AG04449 (cell line): ENCODE measurements at regions not wholly inside any gene's neighbourhood (a gene's known extent, or its start where the extent isn't known, plus 50 kb on each side); places are given as distances from the start of the nearest gene placed in this dataset.

Source experiments
- CTCF ChIA-PET: fragments of 350-600 bp; formaldehyde crosslinking; extraction: SDS; loops from one replicate; lab custom pipeline; 2021; ENCODE audit warnings: antibody characterized with exemption; lab: Yijun Ruan, JAX
- POLR2A ChIA-PET: fragments of 400-600, 350-600 bp; formaldehyde crosslinking; extraction: SDS; loops from one replicate; lab custom pipeline; 2020; ENCODE audit warnings: antibody characterized with exemption, inconsistent platforms; lab: Yijun Ruan, JAX
- DNase-seq: peaks from one replicate; pipeline ENCODE4 v3.0.0-alpha.2; 2010; ENCODE audit warnings: low read depth, low spot score
- H3K4me3 ChIP-seq: 2 replicates; pipeline ENCODE4 v1.5.1; 2011; ENCODE audit warnings: low read depth, mild to moderate bottlenecking, control low read depth, low read length
- CTCF ChIP-seq: IDR thresholded peaks from one replicate; pipeline ENCODE4 v1.5.1; 2011; ENCODE audit warnings: mild to moderate bottlenecking, moderate library complexity, low read length, control low read depth, inconsistent platforms; ENCODE audit not compliant: insufficient read depth; ENCODE audit errors: missing control alignments

GRCh38 chr10:44198096-44198779, 186.7 kb downstream of the CXCL12 start:
- POLR2A ChIA-PET, result interaction anchor here (0.6 kb wide), 1 partner anchor 146 kb away, joined by 3 read pairs; no protein-coding TSS in a partner anchor
- DNase-seq, result no peak
- TF ChIP-seq CTCF, result no peak
- CTCF ChIA-PET, result interaction anchor here (1.0 kb wide), 1 partner anchor 112 kb away, joined by 3 read pairs; no protein-coding TSS in a partner anchor
- no peak overlapping the region for H3K4me3 ChIP-seq

- CTCF ChIA-PET, result no interaction called here
- TF ChIP-seq CTCF, result no peak
- DNase-seq, result no peak
- H3K4me3 ChIP-seq, result no peak overlapping the region
- POLR2A ChIA-PET, result interaction anchor here (0.6 kb wide), 1 partner anchor 146 kb away, joined by 3 read pairs; no protein-coding TSS in a partner anchor
These were observed 187.3 kb downstream of the CXCL12 start for GRCh38 chr10:44197646-44198045.

DNA sequence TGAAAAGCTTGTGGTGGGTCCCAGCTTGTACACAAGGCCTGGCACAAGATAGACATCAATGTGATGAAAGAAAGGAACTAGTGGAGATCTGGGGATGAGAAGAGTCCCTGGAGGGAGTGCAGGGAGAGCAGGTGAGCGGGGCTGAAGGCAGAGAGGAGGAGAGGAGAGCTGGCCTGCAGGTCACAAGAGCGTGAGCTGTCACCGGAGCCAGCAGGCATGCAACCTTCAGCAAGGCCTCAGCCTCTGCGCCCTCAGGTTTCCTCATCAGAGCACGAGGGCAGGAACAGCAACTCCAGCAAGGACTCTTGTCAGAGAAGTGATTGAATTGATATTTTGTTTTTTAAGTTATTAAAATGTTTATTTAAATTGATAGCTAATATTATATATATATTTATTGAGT, 188.6 kb downstream of the CXCL12 start:
- TF ChIP-seq CTCF, result no peak
- no peak for DNase-seq
- no peak overlapping the region for H3K4me3 ChIP-seq
- POLR2A ChIA-PET, result interaction anchor here (1.2 kb wide), 1 partner anchor 68 kb away, joined by 3 read pairs; no protein-coding TSS in a partner anchor
- CTCF ChIA-PET, result interaction anchor here (0.6 to 1.5 kb wide), 3 partner anchors 10 to 506 kb away, joined by 3 to 5 read pairs (median 3); no protein-coding TSS in a partner anchor

DNA sequence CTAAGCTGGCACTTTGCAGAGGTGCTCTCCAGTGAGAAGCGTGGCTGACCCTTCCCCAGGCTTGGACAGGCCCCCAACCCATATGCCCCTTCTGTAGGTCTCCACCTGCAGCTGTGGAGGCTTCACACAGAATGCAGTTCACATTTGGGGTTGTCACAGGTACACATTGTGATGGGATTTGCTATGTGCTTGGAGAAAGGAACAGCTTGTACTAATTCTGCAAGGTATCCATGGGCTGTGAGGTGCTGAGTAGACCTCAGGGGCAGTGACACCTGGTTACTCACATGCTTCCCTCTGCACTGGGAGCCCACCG, 188.9 kb downstream of the CXCL12 start:
- no peak overlapping the region for H3K4me3 ChIP-seq
- ChIA-PET POLR2A (interaction anchor here (1.2 kb wide), 1 partner anchor 68 kb away, joined by 3 read pairs; no protein-coding TSS in a partner anchor), CTCF (interaction anchor here (0.6 to 1.5 kb wide), 2 partner anchors 464 to 505 kb away, joined by 3 to 5 read pairs; no protein-coding TSS in a partner anchor)
- no peak for DNase-seq
- no peak for TF ChIP-seq CTCF

DNA sequence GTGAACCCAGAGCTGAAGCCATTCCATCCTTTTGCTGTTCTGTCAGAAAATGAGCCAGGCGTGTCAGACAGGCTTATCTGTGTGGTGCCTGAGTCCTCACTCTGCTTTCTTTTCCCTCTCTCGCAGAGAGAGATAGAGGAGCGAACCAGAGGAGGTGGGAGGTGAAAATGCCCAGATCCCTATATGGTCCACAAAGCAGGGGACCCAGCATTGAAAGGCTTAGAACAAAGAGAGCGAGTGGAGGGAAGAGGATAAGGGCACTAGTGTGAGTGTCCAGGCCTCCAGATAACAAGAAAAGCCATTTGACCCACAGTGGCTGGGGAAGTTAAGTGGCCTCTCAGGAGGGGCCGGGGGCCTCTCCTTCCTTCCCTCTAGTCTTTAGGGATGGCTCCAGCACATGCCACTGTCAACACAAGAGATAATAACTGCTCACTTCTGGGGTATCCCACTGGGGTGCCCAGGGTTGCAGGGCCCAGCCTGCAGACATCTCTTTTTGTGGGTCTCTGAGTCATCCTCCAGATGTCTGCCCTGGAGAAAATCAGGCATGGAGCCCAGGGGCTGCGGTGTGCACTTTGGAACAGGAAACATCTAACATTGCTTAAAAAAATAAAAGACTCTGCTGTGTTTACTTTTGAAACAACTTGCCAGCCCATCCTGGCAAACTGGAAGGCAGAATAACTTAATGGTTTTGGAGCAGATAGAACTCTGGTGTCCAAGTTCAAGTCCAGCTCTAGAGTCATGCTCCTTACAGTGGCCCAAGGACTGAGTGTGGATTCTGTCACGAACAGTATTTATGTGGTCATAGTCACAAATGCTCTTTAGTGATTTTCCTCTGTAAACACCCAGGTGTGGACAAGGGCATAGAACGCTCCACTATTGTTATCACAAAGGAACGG, 189.5 kb downstream of the CXCL12 start:
- ChIA-PET POLR2A (no interaction called here), CTCF (interaction anchor here (1.5 kb wide), 1 partner anchor 505 kb away, joined by 5 read pairs; no protein-coding TSS in a partner anchor)
- DNase-seq, result peak; percentile 68
- TF ChIP-seq CTCF, result no peak
- no peak overlapping the region for H3K4me3 ChIP-seq

GRCh38 chr10:44194435-44194834, 190.5 kb downstream of the CXCL12 start:
- no peak overlapping the region for H3K4me3 ChIP-seq
- ChIA-PET POLR2A (no interaction called here), CTCF (interaction anchor here (1.7 kb wide), 1 partner anchor 192 kb away, joined by 4 read pairs; no protein-coding TSS in a partner anchor)
- TF ChIP-seq CTCF, result no peak
- no peak for DNase-seq
